ENCODE measurements at regions not wholly inside any gene's neighbourhood (a gene's known extent, or its start where the extent isn't known, plus 50 kb on each side); places are given as distances from the start of the nearest gene placed in this dataset.

- no peak for DNase-seq (ENCODE audit: low read depth)
Observed at GRCh38 chr5:158644301-158644700, 455.4 kb downstream of the EBF1 start.

GRCh38 chr5:158643840-158644239, 455.9 kb downstream of the EBF1 start:
- no peak for DNase-seq (ENCODE audit: low read depth)

- DNase-seq (ENCODE audit: low read depth): no peak
Observed at GRCh38 chr5:158642879-158643278, 456.8 kb downstream of the EBF1 start.

- no peak for DNase-seq (ENCODE audit: low read depth)
Observed at GRCh38 chr5:158641016-158641415, 458.7 kb downstream of the EBF1 start.

GRCh38 chr5:158640593-158640980, 459.1 kb downstream of the EBF1 start:
- DNase-seq (ENCODE audit: low read depth): no peak

GRCh38 chr5:158639881-158640592, 459.7 kb downstream of the EBF1 start:
- no peak for DNase-seq (ENCODE audit: low read depth)

- DNase-seq (ENCODE audit: low read depth): no peak
Observed at GRCh38 chr5:158638396-158638795, 461.3 kb downstream of the EBF1 start.

GRCh38 chr5:158637039-158637438, 462.7 kb downstream of the EBF1 start:
- no peak for DNase-seq (ENCODE audit: low read depth)

- DNase-seq (ENCODE audit: low read depth): no peak
Observed at GRCh38 chr5:158635565-158635964, 464.2 kb downstream of the EBF1 start.

GRCh38 chr5:158634714-158635113, 465.0 kb downstream of the EBF1 start:
- no peak for DNase-seq (ENCODE audit: low read depth)

- DNase-seq (ENCODE audit: low read depth): no peak
Observed at GRCh38 chr5:158629591-158630312, 470.0 kb downstream of the EBF1 start.

- DNase-seq (ENCODE audit: low read depth): no peak
Observed at GRCh38 chr5:158626718-158627117, 473.0 kb downstream of the EBF1 start.

GRCh38 chr5:158623971-158624370, 475.7 kb downstream of the EBF1 start:
- DNase-seq (ENCODE audit: low read depth): no peak

GRCh38 chr5:158621391-158621790, 478.3 kb downstream of the EBF1 start:
- DNase-seq (ENCODE audit: low read depth): no peak

- no peak for DNase-seq (ENCODE audit: low read depth)
Observed at GRCh38 chr5:158619083-158619788, 480.5 kb downstream of the EBF1 start.

- DNase-seq (ENCODE audit: low read depth): no peak
Observed at GRCh38 chr5:158618256-158618655, 481.5 kb downstream of the EBF1 start.

GRCh38 chr5:158616707-158617106, 483.0 kb downstream of the EBF1 start:
- no peak for DNase-seq (ENCODE audit: low read depth)

- no peak for DNase-seq (ENCODE audit: low read depth)
Observed at GRCh38 chr5:158614951-158615350, 484.8 kb downstream of the EBF1 start.

- no peak for DNase-seq (ENCODE audit: low read depth)
Observed at GRCh38 chr5:158611581-158611980, 488.1 kb downstream of the EBF1 start.

- DNase-seq (ENCODE audit: low read depth): no peak
Observed at GRCh38 chr5:158610051-158610415, 489.7 kb downstream of the EBF1 start.

- DNase-seq (ENCODE audit: low read depth): no peak
Observed at GRCh38 chr5:158609333-158610050, 490.2 kb downstream of the EBF1 start.

GRCh38 chr5:158607088-158607487, 492.6 kb downstream of the EBF1 start:
- no peak for DNase-seq (ENCODE audit: low read depth)

- DNase-seq (ENCODE audit: low read depth): no peak
Observed at GRCh38 chr5:158606233-158606632, 493.5 kb downstream of the EBF1 start.
